ENCODE measurements at regions not wholly inside any gene's neighbourhood (a gene's known extent, or its start where the extent isn't known, plus 50 kb on each side); places are given as distances from the start of the nearest gene placed in this dataset.

DNA sequence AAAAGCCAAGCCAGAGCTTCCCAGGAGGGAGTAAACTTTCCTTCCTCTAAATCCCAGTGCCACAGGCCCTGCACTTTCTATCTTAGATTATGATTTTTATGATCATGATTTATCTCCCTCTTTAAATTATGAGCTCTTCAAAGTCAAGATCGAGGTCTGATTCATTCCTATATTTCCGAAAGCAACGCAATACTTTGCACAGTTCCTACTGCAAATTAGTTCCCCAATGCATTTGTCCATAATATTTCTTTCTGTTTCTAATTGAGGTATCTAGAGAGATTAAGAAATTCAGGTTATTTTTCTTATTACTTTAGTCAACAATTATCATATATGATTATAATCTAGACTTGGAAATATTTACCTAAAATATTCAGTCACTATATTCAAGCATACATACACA lies 173.1 kb upstream of the LPP start:
- peaks cover 35% of the 10 kb centered on the region for H3K4me1 Mint-ChIP-seq
- no peaks in the 10 kb centered on the region for H3K36me3 Mint-ChIP-seq
- H3K4me3 Mint-ChIP-seq = no peak overlapping the region
- H3K27ac Mint-ChIP-seq = peak overlapping the region; percentile 13
- ATAC-seq (no peak), DNase-seq (ENCODE audit: low spot score in 2 of 2) (no peak)
- peaks cover 6% of the 10 kb centered on the region for H3K9me3 Mint-ChIP-seq

DNA sequence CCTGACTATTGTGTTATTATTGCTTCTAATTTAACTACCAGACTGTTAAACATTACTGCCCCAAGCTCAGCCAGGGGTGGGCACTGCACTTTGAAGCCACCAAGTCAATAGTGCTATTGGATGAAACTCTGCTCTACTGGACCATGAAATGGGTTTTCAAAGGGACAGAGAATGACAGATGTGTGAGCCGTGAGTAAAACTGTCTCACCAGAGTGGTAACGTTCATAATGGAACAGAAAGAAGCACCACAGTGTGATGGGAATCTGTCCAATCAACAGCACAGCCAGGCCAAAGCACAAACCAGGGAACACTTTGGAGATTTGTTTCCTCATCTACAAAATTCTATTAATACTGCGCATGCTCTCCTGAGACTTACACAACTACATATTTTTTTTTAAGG lies 171.8 kb upstream of the LPP start:
- no peak for DNase-seq (ENCODE audit: low spot score in 2 of 2)
- H3K27ac Mint-ChIP-seq = no peak overlapping the region
- no peak overlapping the region for H3K4me3 Mint-ChIP-seq
- H3K36me3 Mint-ChIP-seq = peaks cover 2% of the 10 kb centered on the region
- H3K9me3 Mint-ChIP-seq = peaks cover 7% of the 10 kb centered on the region
- no peak for ATAC-seq
- H3K4me1 Mint-ChIP-seq = peaks cover 37% of the 10 kb centered on the region

DNA sequence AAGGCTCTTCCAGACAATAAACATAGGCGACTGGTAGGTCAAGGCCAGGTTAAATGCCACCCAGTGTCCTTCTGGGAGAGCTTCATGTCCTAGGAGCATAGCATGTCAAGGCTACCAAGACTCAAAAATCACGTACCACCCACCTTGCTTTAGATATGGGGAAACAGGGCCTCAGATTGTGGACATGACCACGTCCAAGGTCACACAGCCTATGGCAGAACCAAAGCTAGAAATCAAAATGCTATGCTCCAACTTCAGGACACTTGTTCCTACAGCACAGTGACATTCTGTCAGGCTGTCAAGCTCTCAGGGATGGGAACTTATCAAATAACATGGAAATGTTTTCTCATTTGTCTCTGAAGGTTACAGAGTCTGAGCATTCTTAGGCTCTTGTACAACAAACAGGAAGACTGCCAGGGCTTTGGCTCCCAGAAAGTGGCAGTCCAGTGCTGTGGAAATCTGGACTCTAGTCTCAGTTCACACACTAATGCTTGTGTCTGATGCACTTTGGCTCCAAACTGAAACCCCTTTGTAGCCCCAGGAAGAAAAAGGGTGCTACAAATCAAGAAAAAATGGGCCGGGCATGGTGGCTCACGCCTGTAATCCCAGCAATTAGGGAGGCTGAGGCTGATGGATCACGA lies 170.4 kb upstream of the LPP start:
- Mint-ChIP-seq H3K4me3 (no peak overlapping the region), H3K27ac (no peak overlapping the region), H3K36me3 (peaks cover 5% of the 10 kb centered on the region), H3K4me1 (peaks cover 42% of the 10 kb centered on the region), H3K9me3 (peaks cover 4% of the 10 kb centered on the region)
- ATAC-seq = no peak
- DNase-seq (ENCODE audit: low spot score in 2 of 2) = no peak

DNA sequence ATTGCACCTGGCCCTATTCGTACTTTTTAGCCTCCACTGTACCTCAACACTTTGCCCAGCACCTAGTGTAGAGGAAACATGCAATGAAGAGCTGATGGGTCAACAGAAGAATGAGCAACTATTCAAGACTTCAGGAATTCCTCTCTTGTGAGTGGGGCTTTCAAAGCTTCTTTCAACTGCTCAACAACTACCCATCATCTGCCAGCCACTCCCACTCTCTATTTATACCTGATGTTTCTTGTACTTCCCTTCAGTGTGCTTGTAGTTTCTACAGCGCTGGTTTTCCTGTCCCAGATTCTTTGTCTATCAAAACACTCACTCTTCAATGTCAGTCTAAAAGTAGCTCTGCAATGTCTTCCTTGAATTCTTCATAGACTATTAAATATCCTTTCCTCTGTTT lies 168.3 kb upstream of the LPP start:
- Mint-ChIP-seq H3K36me3 (peaks cover 5% of the 10 kb centered on the region), H3K4me3 (no peak overlapping the region), H3K9me3 (peaks cover 4% of the 10 kb centered on the region), H3K4me1 (peaks cover 30% of the 10 kb centered on the region), H3K27ac (peak overlapping the region; percentile 77)
- DNase-seq (ENCODE audit: low spot score in 2 of 2) = no peak
- ATAC-seq = no peak

DNA sequence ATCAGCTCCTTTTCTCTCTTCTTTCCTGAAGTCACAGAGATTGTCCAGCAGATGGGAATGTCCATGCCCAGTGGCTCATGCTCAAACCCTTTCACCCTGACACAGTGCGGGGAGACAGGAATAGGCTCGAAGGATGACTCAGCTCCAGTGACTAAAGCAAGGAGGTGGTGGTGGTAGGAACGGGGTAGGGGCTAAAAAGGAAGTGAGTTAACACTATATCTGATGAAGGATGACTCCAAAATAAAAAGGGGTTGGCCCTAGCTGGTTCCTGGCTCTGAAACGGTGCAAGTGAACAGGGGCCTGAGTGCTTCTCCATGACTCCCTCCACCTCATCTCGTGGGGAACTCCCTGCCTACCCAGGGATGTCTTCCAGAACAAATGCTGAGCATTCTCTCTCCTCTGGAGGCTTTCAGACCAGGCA lies 167.4 kb upstream of the LPP start:
- Mint-ChIP-seq H3K4me1 (peaks cover 35% of the 10 kb centered on the region), H3K9me3 (peaks cover 4% of the 10 kb centered on the region), H3K36me3 (peaks cover 5% of the 10 kb centered on the region), H3K27ac (peak overlapping the region; percentile 77), H3K4me3 (peak overlapping the region; percentile 32)
- DNase-seq (ENCODE audit: low spot score in 2 of 2) (peak; percentile 12 to 63), ATAC-seq (peak; percentile 88)

DNA sequence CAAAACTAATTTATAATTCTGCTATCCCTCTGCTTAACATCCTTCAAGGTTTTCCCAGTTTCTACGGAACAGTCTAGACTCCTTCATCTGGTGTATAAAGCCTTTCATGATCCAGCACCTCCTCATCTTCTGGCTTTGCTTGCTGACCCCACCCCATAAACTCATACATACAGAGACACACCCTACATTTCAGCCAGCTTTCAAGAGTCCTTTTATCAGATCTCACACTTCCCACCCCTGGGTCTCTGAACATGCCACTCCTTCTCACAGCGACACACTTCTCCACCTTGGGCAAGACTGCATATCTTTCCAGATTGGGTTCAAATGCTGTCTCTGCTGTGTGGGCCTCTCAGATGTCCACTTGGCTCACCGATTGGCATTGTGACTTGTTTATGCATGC lies 166.8 kb upstream of the LPP start:
- peaks cover 4% of the 10 kb centered on the region for H3K9me3 Mint-ChIP-seq
- DNase-seq (ENCODE audit: low spot score in 2 of 2) = no peak
- ATAC-seq = no peak
- H3K4me1 Mint-ChIP-seq = peaks cover 35% of the 10 kb centered on the region
- H3K36me3 Mint-ChIP-seq = peaks cover 5% of the 10 kb centered on the region
- H3K27ac Mint-ChIP-seq = peak overlapping the region; percentile 77
- H3K4me3 Mint-ChIP-seq = peak overlapping the region; percentile 32

DNA sequence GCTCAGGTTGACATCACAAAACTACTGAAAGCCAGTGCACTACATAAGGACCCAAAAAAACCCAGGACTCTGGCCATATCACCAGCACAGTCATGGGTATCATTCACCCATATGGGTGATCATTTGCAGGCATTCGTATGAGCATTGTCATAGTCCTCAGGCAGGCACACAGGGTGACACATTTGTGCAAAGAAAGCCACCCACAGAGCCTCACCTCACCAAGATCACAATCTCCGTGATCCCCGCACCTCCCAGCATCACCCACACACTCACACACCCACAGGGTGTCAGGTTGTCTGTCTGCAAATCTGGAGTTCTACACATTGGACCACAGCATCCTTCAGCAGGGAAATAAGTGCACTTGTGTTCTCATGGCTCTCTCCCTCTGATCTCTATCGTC lies 166.0 kb upstream of the LPP start:
- Mint-ChIP-seq H3K9me3 (peaks cover 4% of the 10 kb centered on the region), H3K27ac (peak overlapping the region; percentile 77), H3K4me1 (peaks cover 39% of the 10 kb centered on the region), H3K4me3 (peak overlapping the region; percentile 32), H3K36me3 (peaks cover 5% of the 10 kb centered on the region)
- ATAC-seq (peak; percentile 93), DNase-seq (ENCODE audit: low spot score in 2 of 2) (peak; percentile 18 to 68)

DNA sequence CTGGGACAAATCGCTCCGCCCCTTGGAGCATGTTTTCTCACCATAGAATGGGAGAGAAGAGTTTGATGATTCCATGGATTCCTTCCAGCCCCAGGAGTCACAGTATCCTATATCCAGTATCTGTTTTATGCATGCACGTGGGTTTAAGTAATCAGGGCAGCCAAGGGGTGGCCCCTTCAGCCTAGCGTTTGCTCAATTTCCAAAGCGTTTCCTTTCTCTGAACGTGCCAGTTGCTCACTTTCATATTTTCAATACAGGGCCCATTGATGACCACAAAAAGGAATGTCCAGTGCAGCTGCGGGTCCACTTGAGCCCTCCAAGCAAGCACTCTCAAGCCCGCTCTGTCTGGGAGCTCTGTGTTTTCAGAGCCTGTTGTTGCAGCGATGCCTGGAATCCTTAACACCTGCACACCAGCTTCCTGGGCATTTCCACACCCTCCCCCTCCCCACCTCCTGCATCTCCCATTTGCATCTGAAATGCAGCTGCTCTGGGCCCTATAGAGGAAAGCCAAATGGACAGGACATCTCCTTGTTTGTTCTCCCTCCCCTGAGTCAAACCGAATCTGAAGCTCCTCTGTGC lies 164.3 kb upstream of the LPP start:
- Mint-ChIP-seq H3K36me3 (peaks cover 5% of the 10 kb centered on the region), H3K4me1 (peaks cover 56% of the 10 kb centered on the region), H3K27ac (no peak overlapping the region), H3K4me3 (no peak overlapping the region), H3K9me3 (peaks cover 4% of the 10 kb centered on the region)
- ATAC-seq = no peak
- peak in 1 of 2 donors; percentile 41 for DNase-seq (ENCODE audit: low spot score in 2 of 2)

DNA sequence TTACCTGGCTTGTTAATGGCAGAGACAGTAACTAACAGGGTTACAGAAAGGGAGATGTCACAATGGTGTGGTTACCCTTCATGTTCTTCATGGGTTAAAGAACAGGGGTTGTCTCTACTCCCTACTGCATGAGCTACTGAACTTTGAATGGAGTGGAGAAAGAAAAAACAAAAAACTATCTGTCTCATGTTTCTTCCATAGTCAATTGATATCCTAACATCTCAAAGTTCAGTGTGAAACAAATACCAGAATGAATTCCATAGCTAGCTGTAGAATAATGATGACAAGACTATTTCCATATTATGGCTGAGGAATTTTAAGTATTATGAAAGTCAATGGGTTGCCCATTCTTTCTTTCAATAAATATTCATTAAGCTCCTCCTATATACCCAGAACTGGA lies 161.3 kb upstream of the LPP start:
- ATAC-seq (no peak), DNase-seq (ENCODE audit: low spot score in 2 of 2) (no peak)
- H3K27ac Mint-ChIP-seq = peak overlapping the region; percentile 71
- no peaks in the 10 kb centered on the region for H3K9me3 Mint-ChIP-seq
- peaks cover 54% of the 10 kb centered on the region for H3K4me1 Mint-ChIP-seq
- H3K4me3 Mint-ChIP-seq = no peak overlapping the region
- no peaks in the 10 kb centered on the region for H3K36me3 Mint-ChIP-seq

DNA sequence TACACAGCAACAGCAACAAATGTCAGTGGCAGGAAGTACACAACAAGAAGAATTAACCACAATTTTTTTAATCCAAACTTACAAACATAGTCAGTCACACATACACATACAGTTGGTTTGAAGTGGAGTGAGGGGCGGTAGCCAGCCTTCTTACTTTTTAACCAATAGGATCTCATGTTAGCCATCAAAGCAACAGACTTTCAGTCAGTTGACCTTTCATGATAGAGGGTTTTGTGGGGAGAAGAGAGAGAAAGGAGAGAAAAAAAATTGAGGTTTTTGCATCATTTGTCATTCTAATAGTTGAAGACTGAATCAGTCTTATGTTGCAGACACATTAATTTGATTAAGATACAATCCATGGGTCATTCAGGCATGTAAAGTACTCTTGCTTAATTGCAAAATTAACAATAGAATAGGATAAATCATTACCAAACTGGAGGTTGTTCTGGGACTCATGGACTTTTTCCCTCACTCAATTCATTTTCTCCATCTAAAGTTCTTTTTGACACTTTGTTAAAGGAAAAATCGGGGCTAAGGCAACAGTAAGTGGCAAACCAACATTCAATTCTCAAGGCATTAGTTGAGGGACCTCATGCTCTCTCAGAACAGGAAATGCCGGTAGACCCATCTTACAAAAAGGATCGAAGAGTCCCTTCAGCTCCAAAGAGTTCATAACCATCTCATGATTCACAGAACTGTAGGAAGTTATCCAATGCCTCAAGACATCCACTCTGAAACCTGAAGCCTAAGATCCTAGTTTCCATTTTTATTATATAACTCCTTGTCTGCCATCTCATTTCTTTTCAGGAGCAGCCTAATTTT lies 159.5 kb upstream of the LPP start:
- DNase-seq (ENCODE audit: low spot score in 2 of 2) (peak in 1 of 2 donors; percentile 48), ATAC-seq (peak; percentile 97)
- Mint-ChIP-seq H3K27ac (peak overlapping the region; percentile 71), H3K36me3 (no peaks in the 10 kb centered on the region), H3K4me3 (peak overlapping the region; percentile 16), H3K9me3 (no peaks in the 10 kb centered on the region), H3K4me1 (peaks cover 58% of the 10 kb centered on the region)

DNA sequence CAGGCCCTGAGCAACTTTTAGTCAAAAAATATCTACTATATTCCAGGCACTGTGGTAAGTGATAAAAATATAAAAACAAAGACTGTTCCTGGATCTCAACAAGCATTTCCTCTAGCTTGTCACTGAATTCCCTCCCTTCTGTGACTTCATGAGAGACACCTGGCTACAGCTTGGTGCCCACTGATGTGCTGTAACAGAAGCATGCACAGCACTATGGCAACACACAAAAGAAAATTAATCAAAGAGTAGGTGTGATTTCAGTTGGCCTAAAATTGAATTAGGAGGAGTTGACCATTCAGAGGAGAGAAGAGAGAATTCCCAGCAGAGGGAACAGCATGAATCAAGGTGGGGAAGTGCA lies 158.9 kb upstream of the LPP start:
- no peak for ATAC-seq
- H3K9me3 Mint-ChIP-seq = peaks cover 2% of the 10 kb centered on the region
- peak overlapping the region; percentile 71 for H3K27ac Mint-ChIP-seq
- peaks cover 63% of the 10 kb centered on the region for H3K4me1 Mint-ChIP-seq
- H3K4me3 Mint-ChIP-seq = no peak overlapping the region
- no peak for DNase-seq (ENCODE audit: low spot score in 2 of 2)
- no peaks in the 10 kb centered on the region for H3K36me3 Mint-ChIP-seq

DNA sequence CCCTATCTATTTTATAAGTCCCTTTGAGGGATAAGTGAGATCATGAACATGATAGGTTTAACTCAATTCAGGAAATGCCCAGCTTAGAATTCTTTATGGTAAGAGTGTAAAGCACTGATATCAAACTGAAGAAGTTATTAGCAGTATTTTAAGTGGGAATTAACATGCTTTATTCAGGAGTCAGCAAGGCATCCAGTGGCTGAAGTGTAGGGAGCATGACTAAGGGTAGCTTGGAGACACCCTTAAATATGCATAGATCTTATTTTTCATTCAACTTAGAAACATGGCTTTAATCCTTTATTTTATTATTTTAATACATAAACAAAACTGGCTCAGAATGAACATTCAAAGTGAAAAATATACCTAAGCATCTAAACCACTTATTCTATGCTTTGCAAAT lies 158.3 kb upstream of the LPP start:
- Mint-ChIP-seq H3K27ac (no peak overlapping the region), H3K4me1 (peaks cover 69% of the 10 kb centered on the region), H3K36me3 (no peaks in the 10 kb centered on the region), H3K4me3 (no peak overlapping the region), H3K9me3 (peaks cover 4% of the 10 kb centered on the region)
- no peak for DNase-seq (ENCODE audit: low spot score in 2 of 2)
- no peak for ATAC-seq

DNA sequence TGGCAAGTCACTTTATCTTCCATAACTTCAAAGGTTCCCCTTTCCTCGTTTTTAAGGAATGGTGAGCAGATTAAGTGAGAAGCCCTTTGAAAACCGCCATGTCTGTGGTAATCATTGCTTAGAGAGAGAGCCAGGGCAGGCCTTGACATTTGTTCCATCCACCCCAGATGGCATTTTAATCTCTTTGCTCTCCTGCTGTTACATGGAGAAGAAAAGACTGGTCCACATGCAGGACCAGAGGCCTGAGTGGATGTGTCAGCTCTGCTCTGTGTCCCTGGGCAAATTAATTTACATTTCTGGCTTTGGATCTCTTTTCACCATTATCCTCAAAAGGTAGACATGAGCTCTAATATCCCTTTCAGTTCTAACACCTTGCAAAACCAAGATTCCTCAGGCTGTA lies 157.3 kb upstream of the LPP start:
- ATAC-seq (no peak), DNase-seq (ENCODE audit: low spot score in 2 of 2) (no peak)
- Mint-ChIP-seq H3K4me1 (peaks cover 73% of the 10 kb centered on the region), H3K9me3 (peaks cover 4% of the 10 kb centered on the region), H3K27ac (no peak overlapping the region), H3K36me3 (no peaks in the 10 kb centered on the region), H3K4me3 (no peak overlapping the region)

DNA sequence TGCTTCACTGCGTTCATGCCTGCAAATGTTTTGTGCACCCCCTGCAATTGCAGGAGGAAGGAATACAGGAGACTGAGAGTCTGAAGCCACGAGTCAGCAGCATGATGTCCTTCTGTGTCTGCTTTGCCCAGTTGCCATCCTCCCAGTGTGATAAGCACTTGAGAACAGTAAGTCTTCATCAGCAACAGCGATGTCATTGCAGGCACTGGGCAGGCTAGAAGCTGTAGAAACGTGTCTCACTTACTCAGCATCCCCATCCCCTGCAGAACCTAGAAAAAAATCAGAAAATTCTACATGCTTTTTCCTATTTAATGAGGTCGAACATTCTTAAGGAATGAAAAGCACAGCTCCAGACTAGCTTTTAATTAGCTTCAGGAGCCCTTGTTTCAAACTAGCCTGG lies 156.5 kb upstream of the LPP start:
- ATAC-seq = no peak

DNA sequence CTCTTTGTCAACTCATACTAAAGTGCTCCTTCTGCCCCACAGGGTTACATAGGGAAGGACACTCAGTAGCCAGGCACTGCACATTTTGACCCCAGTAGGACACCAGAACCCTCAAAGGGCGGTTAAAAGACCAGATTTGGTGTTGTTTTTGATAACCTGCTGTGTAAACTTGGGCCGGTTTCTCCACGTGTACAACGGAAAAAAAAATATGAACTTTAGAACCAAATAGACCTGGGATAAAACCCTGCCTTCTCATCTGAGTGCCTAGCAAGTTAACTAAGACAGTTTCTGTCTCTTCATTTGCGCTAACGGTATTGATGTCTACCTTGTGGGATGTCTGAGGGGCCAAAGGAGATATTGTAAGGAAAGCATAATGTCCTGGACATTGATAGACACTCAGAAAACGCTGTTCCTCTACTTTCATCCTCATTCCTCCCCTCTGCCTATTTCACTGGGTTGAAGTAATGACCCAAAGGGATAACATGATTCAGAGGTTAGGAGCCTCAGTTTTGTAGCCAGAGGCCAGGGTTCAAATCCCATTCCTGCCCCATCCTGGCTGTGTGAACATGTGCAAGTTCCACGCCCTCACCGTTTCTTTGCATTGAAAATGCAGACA lies 155.9 kb upstream of the LPP start:
- no peak for DNase-seq (ENCODE audit: low spot score in 2 of 2)
- Mint-ChIP-seq H3K27ac (no peak overlapping the region), H3K9me3 (peaks cover 4% of the 10 kb centered on the region), H3K36me3 (no peaks in the 10 kb centered on the region), H3K4me1 (peaks cover 77% of the 10 kb centered on the region), H3K4me3 (no peak overlapping the region)
- ATAC-seq = no peak

More for the DNA sequence above, 156.5 kb upstream of the LPP start:
- Mint-ChIP-seq H3K9me3 (peaks cover 4% of the 10 kb centered on the region), H3K27ac (no peak overlapping the region), H3K36me3 (no peaks in the 10 kb centered on the region), H3K4me3 (no peak overlapping the region), H3K4me1 (peaks cover 80% of the 10 kb centered on the region)
- no peak for DNase-seq (ENCODE audit: low spot score in 2 of 2)
